ENCODE measurements at regions not wholly inside any gene's neighbourhood (a gene's known extent, or its start where the extent isn't known, plus 50 kb on each side); places are given as distances from the start of the nearest gene placed in this dataset.

GRCh38 chr5:18652404-18653215 is 1018.4 kb downstream of the TAF11L14 start:
- no peaks in the 10 kb centered on the region for H3K27me3 ChIP-seq (ENCODE audit: control insufficient read depth in 2 of 2, insufficient read depth in 2 of 2, low read length in 2 of 2)
- no peak overlapping the region for H2AFZ ChIP-seq (ENCODE audit: low read depth, low read length)
- H3K4me3 ChIP-seq = no peak overlapping the region
- no TSS peak for BruUV-seq (replicated peaks)
- ATAC-seq = no peak
- no peak overlapping the region for H3K9ac ChIP-seq (ENCODE audit: insufficient read depth in 1 of 2, low read depth in 2 of 2, low read length in 2 of 2)
- TF ChIP-seq ZNF695 (CRISPR knock-in tag; IDR thresholded peaks at IDR 0.05) (no peak), TAF1 (IDR thresholded peaks at IDR 0.05; ENCODE audit: control insufficient read depth, extremely low read depth, insufficient read depth, low read length, severe bottlenecking) (no peak), ZNF766 (CRISPR knock-in tag; conservative IDR thresholded peaks at IDR 0.05) (no peak), THRB (CRISPR knock-in tag; conservative IDR thresholded peaks at IDR 0.05) (no peak), ELK3 (CRISPR knock-in tag; IDR thresholded peaks at IDR 0.05) (no peak), MTF1 (CRISPR knock-in tag; IDR thresholded peaks at IDR 0.05; ENCODE audit: borderline replicate concordance) (no peak), HMBOX1 (IDR thresholded peaks at IDR 0.05) (no peak)
- no peak overlapping the region for H3K27ac ChIP-seq (ENCODE audit: extremely low read depth, low read depth, low read length)
- no peaks in the 10 kb centered on the region for H3K9me1 ChIP-seq (ENCODE audit: control insufficient read depth, insufficient read depth, low read length)
- intact Hi-C loops (cut with micrococcal nuclease) = no loop called here
- no peak for DNase-seq (ENCODE audit: extremely low read depth in 1 of 4, low spot score in 3 of 4)
- CTCF ChIA-PET (ENCODE audit: low intra/inter-chr PET ratio) = no interaction called here
- in situ Hi-C loops (cut with MboI) = no loop called here
- no peak for FAIRE-seq
- no peak overlapping the region for H3K4me2 ChIP-seq (ENCODE audit: insufficient read depth, low read length)
- no peaks in the 10 kb centered on the region for H4K20me1 ChIP-seq (replicated peaks; ENCODE audit: control insufficient read depth, insufficient read depth, low read length)
- H3K36me3 ChIP-seq (ENCODE audit: control insufficient read depth, insufficient read depth, low read length) = no peaks in the 10 kb centered on the region
- WGBS (ENCODE audit: insufficient coverage, low coverage, missing lambda C conversion rate) = 6% methylated on average over 2 of the region's 2 CpGs
- POLR2A ChIA-PET = no interaction called here
- no peaks in the 10 kb centered on the region for H3K4me1 ChIP-seq (replicated peaks in 1 of 2; ENCODE audit: control insufficient read depth in 2 of 2, insufficient read depth in 2 of 2, low read length in 2 of 2)
- no peaks in the 10 kb centered on the region; the same call in 1 of the 2 replicates for H3K9me3 ChIP-seq (replicated peaks; ENCODE audit: control insufficient read depth, insufficient read depth, low read depth, low read length)
- H3K79me2 ChIP-seq (ENCODE audit: control insufficient read depth, insufficient read depth, low read length) = no peaks in the 10 kb centered on the region
